ENCODE measurements at regions not wholly inside any gene's neighbourhood (a gene's known extent, or its start where the extent isn't known, plus 50 kb on each side); places are given as distances from the start of the nearest gene placed in this dataset.

- POLR2A ChIA-PET (ENCODE audit: partially characterized antibody) = interaction anchor here (0.7 kb wide), 1 partner anchor 142 kb away, joined by 3 read pairs; no protein-coding TSS in a partner anchor
These were observed 468.4 kb downstream of the ZSWIM6 start for GRCh38 chr5:61800450-61800849.

More at GRCh38 chr5:61800450-61800849, 468.4 kb downstream of the ZSWIM6 start:
- no peak overlapping the region for H3K18ac ChIP-seq (ENCODE audit: extremely low read depth, low read length)
- no peaks in the 10 kb centered on the region for H4K20me1 ChIP-seq (replicated peaks in 1 of 2; ENCODE audit: control insufficient read depth in 1 of 2, insufficient read depth in 2 of 2, low read length in 2 of 2)
- H2BK12ac ChIP-seq (ENCODE audit: low read depth, low read length) = no peak overlapping the region
- no peak overlapping the region for H3K4ac ChIP-seq (replicated peaks; ENCODE audit: insufficient read length, low read depth, low read length)
- DNase-seq (ENCODE audit: low read depth in 1 of 2, low spot score in 2 of 2) (no peak), FAIRE-seq (no peak)
- no peak overlapping the region for H3K56ac ChIP-seq (replicated peaks; ENCODE audit: insufficient read length, low read depth, low read length)
- no peak overlapping the region for H2BK5ac ChIP-seq (ENCODE audit: low read depth, low read length)
- no peak overlapping the region for H4K8ac ChIP-seq (ENCODE audit: extremely low read depth, insufficient read depth, low read length)
- CTCF ChIA-PET (ENCODE audit: partially characterized antibody) = interaction anchor here (0.7 to 4.0 kb wide), 3 partner anchors 31 to 403 kb away, joined by 3 to 21 read pairs (median 6); no protein-coding TSS in a partner anchor
- H4K5ac ChIP-seq (ENCODE audit: insufficient read length, low read depth, low read length) = no peak overlapping the region
- H3K4me2 ChIP-seq (ENCODE audit: insufficient read depth in 1 of 2, low read depth in 2 of 2, low read length in 2 of 2) = no peak overlapping the region
- no peaks in the 10 kb centered on the region for H3K36me3 ChIP-seq (ENCODE audit: control insufficient read depth in 2 of 4, insufficient read depth in 4 of 4, low read length in 3 of 4)
- WGBS, 2 experiments (ENCODE audit: extremely low coverage in 1 of 2, insufficient coverage in 1 of 2, insufficient read length in 1 of 2, insufficient replicate concordance in 2 of 2, low coverage in 1 of 2, low lambda C conversion rate in 2 of 2, missing lambda C conversion rate in 1 of 2) = 91% methylated on average over 4 of the region's 4 CpGs; no CpG with 5 or more reads in 1 of the 2 experiments
- H2AFZ ChIP-seq (ENCODE audit: low read length) = no peak overlapping the region
- no peak overlapping the region for H2BK15ac ChIP-seq (ENCODE audit: low read length)
- H3K27ac ChIP-seq (ENCODE audit: low read depth, low read length) = no peak overlapping the region
- no peak overlapping the region for H3K14ac ChIP-seq (ENCODE audit: insufficient read length)
- no peaks in the 10 kb centered on the region for H3K27me3 ChIP-seq (replicated peaks in 1 of 4; ENCODE audit: control insufficient read depth in 3 of 4, extremely low read depth in 1 of 4, insufficient read depth in 3 of 4, low read length in 3 of 4)
- H3K23me2 ChIP-seq (ENCODE audit: low read depth, low read length) = no peaks in the 10 kb centered on the region
- H3K4me1 ChIP-seq (replicated peaks in 1 of 4; ENCODE audit: control insufficient read depth in 3 of 4, insufficient read depth in 4 of 4, low read length in 3 of 4) = no peaks in the 10 kb centered on the region; a peak in 1 of 7 replicates
- no peak for TF ChIP-seq BRCA1 (IDR thresholded peaks at IDR 0.05; ENCODE audit: low read depth, low read length)
- TF ChIP-seq BACH1 (IDR thresholded peaks at IDR 0.05; ENCODE audit: low read length) = no peak
- no peak for TF ChIP-seq TAF7 (optimal IDR thresholded peaks at IDR 0.05; ENCODE audit: borderline replicate concordance, low read depth, low read length)
- TF ChIP-seq SP2 (IDR thresholded peaks at IDR 0.05; ENCODE audit: low read length) = no peak
- no peak for TF ChIP-seq RFX5 (IDR thresholded peaks at IDR 0.05; ENCODE audit: borderline replicate concordance, low read depth, low read length)
- no peak for TF ChIP-seq CBX5 (IDR thresholded peaks at IDR 0.05; ENCODE audit: low read depth, low read length)
- TF ChIP-seq EGR1 (IDR thresholded peaks at IDR 0.05; ENCODE audit: borderline replicate concordance, low read depth, low read length) = no peak
- no peak for TF ChIP-seq ATF3 (IDR thresholded peaks at IDR 0.05; ENCODE audit: insufficient read depth, low read depth, low read length)
- TF ChIP-seq RNF2 (IDR thresholded peaks at IDR 0.05; ENCODE audit: borderline replicate concordance, low read depth, low read length, missing control alignments, poor library complexity, severe bottlenecking) = no peak
- TF ChIP-seq NRF1 (IDR thresholded peaks at IDR 0.05; ENCODE audit: low read depth, low read length) = no peak
- no peaks in the 10 kb centered on the region for H3K9me3 ChIP-seq (ENCODE audit: insufficient read depth in 2 of 2, low read depth in 1 of 2, low read length in 1 of 2)
- H3K79me1 ChIP-seq (ENCODE audit: low read depth, low read length) = no peaks in the 10 kb centered on the region
- H3K4me3 ChIP-seq (ENCODE audit: extremely low read depth in 1 of 4, insufficient read depth in 2 of 4, low read depth in 3 of 4, low read length in 4 of 4) = no peak overlapping the region
- no peak overlapping the region for H2BK20ac ChIP-seq (ENCODE audit: low read length)
- no peak overlapping the region for H3K23ac ChIP-seq (ENCODE audit: insufficient read length)
- no peak overlapping the region for H2AK5ac ChIP-seq (ENCODE audit: low read depth, low read length)
- H3K9ac ChIP-seq (replicated peaks in 1 of 4; ENCODE audit: extremely low read depth in 1 of 4, low read depth in 3 of 4, low read length in 3 of 4) = no peak overlapping the region
- no peaks in the 10 kb centered on the region for H3K79me2 ChIP-seq (ENCODE audit: control insufficient read depth in 1 of 2, insufficient read depth in 2 of 2, low read length in 2 of 2)
- H4K91ac ChIP-seq (replicated peaks; ENCODE audit: insufficient read length, low read length) = no peak overlapping the region
- no peak overlapping the region for H2BK120ac ChIP-seq (replicated peaks; ENCODE audit: low read depth, low read length)
